AG04450 (cell line): ENCODE measurements at regions not wholly inside any gene's neighbourhood (a gene's known extent, or its start where the extent isn't known, plus 50 kb on each side); places are given as distances from the start of the nearest gene placed in this dataset.

Source experiments
- CTCF ChIA-PET: fragments of 300-600, 350-600 bp; formaldehyde crosslinking; extraction: SDS; loops from one replicate; lab custom pipeline; 2022; ENCODE audit warnings: antibody characterized with exemption, inconsistent platforms; lab: Charles Lee
- POLR2A ChIA-PET: fragments of 350-600 bp; formaldehyde crosslinking; extraction: SDS; loops from one replicate; lab custom pipeline; 2021; ENCODE audit warnings: antibody characterized with exemption, inconsistent platforms; lab: Yijun Ruan, JAX
- DNase-seq: peaks from one replicate; pipeline ENCODE4 v3.0.0-alpha.2; 2011; ENCODE audit warnings: low read depth, low spot score
- H3K27ac ChIP-seq: one replicate; pipeline ENCODE4 v1.5.1; 2012; ENCODE audit warnings: low read depth, low read length, control low read depth
- H3K27me3 ChIP-seq: one replicate; pipeline ENCODE4 v1.6.0; 2012; ENCODE audit warnings: low read length; ENCODE audit not compliant: control insufficient read depth, insufficient read depth
- H3K4me3 ChIP-seq: 2 replicates; pipeline ENCODE4 v1.5.1; 2011; ENCODE audit warnings: mild to moderate bottlenecking, low read depth, low read length, control low read depth
- H3K9me3 ChIP-seq: 2 replicates; pipeline ENCODE4 v1.5.1; 2012; ENCODE audit warnings: low read length; ENCODE audit not compliant: control insufficient read depth, insufficient read depth
- TF ChIP-seq, protein P1 (sequence below): IDR thresholded peaks from 2 replicates; pipeline ENCODE4 v1.5.1; 2011; ENCODE audit warnings: low read depth, low read length, control low read depth, inconsistent platforms

GRCh38 chr16:74123195-74123594 lies 173.4 kb upstream of the PSMD7 start:
- CTCF ChIA-PET: no interaction called here
- TF ChIP-seq, protein P1, sequence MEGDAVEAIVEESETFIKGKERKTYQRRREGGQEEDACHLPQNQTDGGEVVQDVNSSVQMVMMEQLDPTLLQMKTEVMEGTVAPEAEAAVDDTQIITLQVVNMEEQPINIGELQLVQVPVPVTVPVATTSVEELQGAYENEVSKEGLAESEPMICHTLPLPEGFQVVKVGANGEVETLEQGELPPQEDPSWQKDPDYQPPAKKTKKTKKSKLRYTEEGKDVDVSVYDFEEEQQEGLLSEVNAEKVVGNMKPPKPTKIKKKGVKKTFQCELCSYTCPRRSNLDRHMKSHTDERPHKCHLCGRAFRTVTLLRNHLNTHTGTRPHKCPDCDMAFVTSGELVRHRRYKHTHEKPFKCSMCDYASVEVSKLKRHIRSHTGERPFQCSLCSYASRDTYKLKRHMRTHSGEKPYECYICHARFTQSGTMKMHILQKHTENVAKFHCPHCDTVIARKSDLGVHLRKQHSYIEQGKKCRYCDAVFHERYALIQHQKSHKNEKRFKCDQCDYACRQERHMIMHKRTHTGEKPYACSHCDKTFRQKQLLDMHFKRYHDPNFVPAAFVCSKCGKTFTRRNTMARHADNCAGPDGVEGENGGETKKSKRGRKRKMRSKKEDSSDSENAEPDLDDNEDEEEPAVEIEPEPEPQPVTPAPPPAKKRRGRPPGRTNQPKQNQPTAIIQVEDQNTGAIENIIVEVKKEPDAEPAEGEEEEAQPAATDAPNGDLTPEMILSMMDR: no peak
- DNase-seq: no peak
- H3K27ac ChIP-seq: no peak overlapping the region
- H3K9me3 ChIP-seq: no peaks in the 10 kb centered on the region
- no peaks in the 10 kb centered on the region for H3K27me3 ChIP-seq
- H3K4me3 ChIP-seq: no peak overlapping the region
- POLR2A ChIA-PET: no interaction called here

DNA sequence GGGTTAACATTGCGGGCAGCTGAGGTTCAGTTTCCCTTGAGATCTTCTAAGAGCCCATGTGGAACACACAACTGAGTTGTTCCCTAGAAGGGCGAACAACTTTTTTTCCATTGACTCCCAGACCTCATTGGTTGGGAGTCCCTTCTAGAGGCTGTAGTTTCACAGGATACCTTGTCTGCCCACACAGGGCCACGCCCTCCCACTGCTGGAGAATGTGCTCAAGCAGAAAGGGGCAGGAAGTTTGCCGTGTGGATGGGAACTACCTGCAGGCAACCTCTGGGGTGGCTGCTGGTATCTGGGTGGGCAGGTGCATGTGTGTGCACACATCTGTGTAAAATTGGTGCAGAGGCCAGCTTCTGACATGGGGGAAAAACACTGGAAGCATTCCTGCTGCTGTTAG lies 178.8 kb upstream of the PSMD7 start:
- DNase-seq: no peak
- ChIA-PET CTCF (no interaction called here), POLR2A (no interaction called here)
- Histone ChIP-seq H3K4me3 (no peak overlapping the region), H3K27ac (no peak overlapping the region), H3K9me3 (no peaks in the 10 kb centered on the region), H3K27me3 (no peaks in the 10 kb centered on the region)
- TF ChIP-seq, protein P1: no peak

- CTCF ChIA-PET: no interaction called here
- POLR2A ChIA-PET: no interaction called here
Observed at GRCh38 chr16:74113545-74113944, 183.1 kb upstream of the PSMD7 start.

DNA sequence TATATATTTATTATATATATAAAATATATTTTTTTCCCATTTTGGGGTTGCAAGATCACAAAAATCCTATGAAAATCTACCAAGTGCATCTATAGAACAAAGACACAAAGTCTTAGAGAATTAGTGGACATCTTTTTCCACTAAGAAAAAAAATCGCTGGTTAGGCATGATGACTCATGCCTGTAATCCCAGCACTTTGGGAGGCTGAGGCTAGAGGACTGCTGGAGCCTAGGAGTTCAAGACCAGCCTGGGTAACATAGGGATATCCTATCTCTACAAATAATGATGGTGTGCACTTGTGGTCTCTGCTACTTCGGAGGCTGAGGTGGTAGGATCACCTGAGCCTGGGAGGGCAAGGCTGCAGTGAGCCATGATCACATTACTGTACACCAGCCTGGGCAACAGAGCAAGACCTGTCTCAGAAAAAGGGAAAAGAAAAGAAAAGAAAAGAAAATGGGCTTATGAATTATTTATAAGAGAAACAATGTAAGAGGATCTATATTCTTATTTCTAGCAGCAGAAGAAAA lies 185.1 kb upstream of the PSMD7 start:
- Histone ChIP-seq H3K27me3 (no peaks in the 10 kb centered on the region), H3K4me3 (no peak overlapping the region), H3K27ac (no peak overlapping the region), H3K9me3 (no peaks in the 10 kb centered on the region)
- ChIA-PET CTCF (no interaction called here), POLR2A (no interaction called here)
- TF ChIP-seq, protein P1: no peak
- DNase-seq: no peak

More at GRCh38 chr16:74113545-74113944, 183.1 kb upstream of the PSMD7 start:
- no peak for DNase-seq
- Histone ChIP-seq H3K4me3 (no peak overlapping the region), H3K27ac (no peak overlapping the region), H3K9me3 (no peaks in the 10 kb centered on the region), H3K27me3 (no peaks in the 10 kb centered on the region)
- TF ChIP-seq, protein P1: no peak

DNA sequence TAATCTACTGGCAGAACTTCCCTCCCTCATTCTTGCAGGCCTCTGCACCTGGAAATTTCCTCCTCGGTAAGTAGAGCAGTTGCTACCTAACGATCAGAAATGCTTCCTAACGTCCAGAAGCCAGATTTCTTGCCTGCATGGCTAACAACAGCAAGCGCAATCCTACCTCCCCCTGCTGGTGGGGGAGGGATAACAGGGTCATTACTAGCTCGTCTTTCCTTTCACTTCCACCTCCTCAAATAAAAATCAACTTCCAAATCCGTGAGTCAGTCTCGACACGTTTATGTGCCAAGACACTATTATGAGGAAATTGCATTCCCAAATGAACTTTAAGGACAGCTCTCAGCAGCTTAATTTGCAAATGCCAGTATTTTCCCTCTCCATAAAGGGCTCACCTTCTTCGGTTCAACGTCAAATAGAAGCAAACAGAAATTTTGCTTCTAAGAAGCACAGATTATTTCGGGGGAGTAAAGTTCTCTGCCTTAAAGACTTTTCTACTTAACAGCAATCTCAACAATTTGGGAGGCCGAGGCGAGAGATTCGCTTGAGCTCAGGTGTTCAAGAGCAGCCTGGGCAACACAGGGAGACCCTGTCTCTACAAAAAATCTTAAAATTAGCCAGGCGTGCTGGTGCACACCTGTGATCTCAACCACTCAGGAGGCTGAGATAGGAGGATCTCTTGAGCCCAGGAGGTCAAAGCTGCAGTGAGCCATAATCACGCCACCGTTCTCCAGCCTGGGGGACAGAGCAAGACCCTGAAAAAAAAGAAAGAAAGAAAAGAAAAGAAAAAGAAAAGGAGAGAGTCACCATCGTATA lies 188.6 kb upstream of the PSMD7 start:
- CTCF ChIA-PET: interaction anchor here (0.5 to 1.0 kb wide), 2 partner anchors 119 to 168 kb away, joined by 3 to 4 read pairs; no protein-coding TSS in a partner anchor
- Histone ChIP-seq H3K27me3 (no peaks in the 10 kb centered on the region), H3K9me3 (no peaks in the 10 kb centered on the region), H3K27ac (no peak overlapping the region), H3K4me3 (no peak overlapping the region)
- TF ChIP-seq, protein P1: peak; percentile 44
- no peak for DNase-seq
- POLR2A ChIA-PET: no interaction called here
